GM19238 (cell line): ENCODE measurements at regions not wholly inside any gene's neighbourhood (a gene's known extent, or its start where the extent isn't known, plus 50 kb on each side); places are given as distances from the start of the nearest gene placed in this dataset.

ENCODE experiments used
- DNase-seq: peaks from one replicate; pipeline ENCODE4 v3.0.0; 2011; ENCODE audit warnings: low spot score; ENCODE audit not compliant: insufficient read length

DNA sequence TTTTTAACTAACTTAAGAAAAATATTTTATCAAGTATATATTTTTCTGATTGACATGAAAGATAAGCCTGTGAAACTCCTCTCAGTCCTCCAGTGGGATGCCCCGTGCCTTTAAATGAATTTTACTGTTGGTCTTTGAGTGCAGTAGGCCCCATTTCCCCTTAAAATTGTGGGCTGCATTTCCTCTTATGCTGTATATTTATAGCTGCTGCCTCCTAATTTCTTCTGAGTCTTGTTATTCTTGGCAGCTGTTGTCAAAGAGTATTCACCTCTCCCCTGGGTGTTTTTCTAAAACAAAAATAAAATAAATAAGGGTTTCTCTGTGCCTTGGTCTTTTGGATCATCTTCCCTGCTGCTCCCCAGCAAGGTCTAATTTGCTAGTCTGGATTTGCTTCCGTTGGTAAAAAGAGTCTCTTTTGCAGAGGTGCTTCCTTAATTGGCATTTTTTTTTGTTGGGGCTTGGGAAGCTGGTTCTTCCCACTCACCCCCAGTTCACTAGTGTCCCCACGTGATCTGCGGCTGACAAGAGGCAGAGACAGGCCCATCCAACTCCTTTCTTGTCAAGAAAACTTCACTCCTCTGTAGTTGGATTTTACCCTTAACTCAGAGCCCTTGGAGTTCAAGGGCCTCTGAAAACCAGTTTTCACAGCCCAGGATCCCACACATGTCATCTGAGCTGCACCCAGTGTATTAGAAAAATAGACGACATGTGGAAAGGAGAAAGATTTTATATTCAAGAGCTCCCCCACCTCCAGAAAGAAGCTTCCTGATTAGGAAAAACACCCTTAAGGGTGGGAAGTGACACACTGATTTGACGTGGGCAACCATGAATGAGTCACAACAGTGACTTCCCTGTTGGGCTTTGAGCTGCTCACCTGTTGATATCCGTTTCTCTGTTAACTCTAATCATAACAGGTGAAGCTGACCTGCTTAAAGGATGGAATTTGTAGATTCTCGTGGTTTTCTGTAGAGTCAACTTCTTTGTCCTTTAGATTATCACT lies 431.5 kb downstream of the DCDC2C start:
- DNase-seq, result no peak

DNA sequence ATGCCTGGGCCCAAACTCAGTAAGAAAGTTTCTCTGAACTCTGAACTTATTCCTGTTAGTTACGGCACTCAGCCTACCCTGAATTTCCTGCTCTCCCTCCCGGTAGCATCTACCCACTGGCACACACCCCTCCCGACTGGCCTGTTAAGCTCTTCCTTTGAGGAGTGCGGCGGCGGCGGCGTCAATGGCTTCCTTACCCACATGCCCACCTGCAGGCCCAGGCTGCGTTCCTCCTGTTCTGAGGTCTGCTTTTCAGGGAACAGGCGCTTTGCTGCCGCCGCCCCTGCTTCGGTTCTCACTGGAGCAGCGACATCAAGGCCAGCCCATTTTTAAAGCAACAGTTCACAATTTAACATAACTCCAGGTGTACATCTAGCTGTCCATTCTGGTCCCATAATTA lies 432.4 kb downstream of the DCDC2C start:
- no peak for DNase-seq

DNA sequence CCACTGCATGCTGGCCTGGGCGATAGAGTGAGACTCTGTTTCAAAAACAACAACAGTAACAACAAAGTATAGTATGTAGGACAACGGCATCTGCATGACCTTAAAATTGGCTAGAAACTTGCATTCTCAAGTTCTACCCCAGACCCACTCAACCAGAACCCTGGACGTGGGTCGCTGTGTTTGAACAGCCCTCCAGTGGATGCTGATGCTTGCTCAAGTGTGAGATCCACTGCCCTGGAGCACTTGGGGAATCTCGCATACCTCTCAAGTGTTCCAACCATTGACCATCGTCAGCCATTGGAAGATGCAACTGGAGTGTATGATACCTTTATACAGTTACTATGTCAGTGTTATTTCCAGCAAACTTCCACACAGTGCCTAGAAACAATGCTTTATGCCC lies 435.9 kb downstream of the DCDC2C start:
- no peak for DNase-seq

DNA sequence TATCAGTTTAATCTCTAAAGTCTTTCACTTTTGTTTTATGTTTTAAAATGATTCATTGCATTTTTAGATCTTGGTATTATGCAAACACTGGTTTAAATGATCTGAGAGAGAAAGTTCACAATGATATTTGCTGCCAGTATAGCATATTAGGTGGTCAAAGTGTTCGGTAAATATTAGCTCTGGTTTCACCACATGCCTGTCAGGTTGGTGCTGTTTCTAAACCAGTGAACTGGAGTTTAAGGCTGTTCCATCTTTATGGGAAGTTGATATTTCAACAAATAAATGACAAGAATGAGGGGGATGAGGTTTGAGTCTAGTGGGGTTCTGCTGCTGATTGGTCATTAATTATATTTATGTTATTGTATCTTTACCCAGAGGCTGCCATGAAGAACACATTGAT lies 436.4 kb downstream of the DCDC2C start:
- no peak for DNase-seq

DNA sequence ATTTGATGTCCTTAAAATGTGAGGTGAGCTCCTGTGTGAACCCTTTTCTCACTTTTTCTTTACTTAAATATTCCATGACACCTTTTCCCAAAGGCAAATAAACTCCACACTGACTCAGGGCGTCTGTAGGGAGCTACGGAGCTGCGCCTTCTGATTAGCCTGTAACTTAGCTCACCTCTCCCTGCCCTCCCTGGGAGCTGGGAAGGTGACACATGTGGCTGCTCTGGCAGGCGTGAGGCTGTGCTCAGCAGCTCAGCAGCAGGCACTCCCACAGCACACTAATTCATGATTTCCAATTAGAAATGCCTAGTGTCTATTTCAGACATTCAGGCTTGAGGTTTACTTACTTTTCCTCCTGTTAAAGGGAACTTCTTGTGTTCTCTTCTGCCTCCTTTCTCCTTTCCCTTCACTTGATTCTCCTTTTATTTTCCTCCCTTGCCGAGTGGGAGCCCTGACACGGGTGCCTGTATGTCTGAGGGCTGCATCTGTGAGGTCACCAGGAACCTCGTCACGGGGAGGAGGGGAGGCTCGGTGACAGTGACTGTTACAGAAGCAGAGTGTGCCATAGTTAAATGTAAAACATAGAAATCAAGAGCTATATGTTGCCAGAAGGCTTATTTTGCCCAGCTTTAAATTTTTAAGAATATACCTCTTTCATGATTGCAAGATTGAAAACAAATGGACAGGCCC lies 437.1 kb downstream of the DCDC2C start:
- no peak for DNase-seq

DNA sequence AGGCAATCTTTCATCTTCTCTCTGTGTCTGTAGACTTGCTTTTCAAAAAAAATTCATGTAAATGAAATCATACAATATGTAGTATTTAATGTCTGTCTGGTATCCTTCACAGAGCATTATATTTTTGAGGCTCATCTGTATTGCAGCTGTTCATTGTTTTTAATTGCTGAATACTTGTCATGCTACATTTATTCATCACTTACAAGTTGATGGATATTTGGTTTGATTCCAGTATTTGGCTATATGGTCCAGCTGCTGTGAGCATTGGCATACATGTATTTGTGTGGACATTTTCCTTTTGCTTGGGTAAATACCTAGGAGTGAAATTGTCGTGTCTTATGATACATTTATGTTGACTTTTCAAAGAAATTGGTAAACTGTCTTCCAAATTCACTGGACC lies 441.4 kb downstream of the DCDC2C start:
- DNase-seq, result no peak

DNA sequence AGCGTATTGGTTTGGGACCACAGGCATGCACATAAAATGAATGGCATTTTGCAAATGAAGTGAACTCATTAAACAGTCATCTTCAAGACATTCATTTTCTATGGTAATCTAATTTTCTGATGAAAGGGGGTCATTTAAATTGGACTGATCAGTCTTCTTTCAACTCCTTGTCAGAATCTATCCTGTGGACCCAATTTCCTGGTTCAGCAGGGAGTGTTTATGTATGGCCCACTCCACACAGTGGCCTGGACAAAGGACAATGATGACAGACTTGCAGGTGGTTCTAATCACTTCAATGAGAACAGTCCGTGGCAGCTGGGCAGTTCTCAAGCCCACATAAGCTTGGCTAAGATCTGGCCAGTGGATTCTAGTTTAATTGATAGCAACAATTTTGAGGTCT lies 448.1 kb downstream of the DCDC2C start:
- DNase-seq, result no peak

DNA sequence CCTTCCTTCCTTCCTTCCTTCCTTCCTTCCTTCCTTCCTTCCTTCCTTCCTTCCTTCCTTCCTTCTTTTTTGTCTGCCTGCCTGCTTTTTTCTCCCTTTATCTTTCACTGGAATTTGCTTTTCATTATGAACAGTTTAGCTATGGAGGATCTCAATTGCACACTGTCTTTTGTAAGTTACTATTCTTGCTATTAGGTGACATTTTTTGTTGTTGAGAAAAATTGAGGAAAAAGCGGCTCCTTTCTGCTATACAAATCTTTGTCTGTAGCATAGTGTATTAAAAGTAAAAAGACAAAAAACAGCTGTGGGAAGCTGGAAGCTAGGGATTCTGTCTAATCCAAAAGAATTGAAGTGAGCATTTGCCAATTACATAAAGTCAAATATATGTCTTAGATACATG lies 448.7 kb downstream of the DCDC2C start:
- DNase-seq, result no peak

DNA sequence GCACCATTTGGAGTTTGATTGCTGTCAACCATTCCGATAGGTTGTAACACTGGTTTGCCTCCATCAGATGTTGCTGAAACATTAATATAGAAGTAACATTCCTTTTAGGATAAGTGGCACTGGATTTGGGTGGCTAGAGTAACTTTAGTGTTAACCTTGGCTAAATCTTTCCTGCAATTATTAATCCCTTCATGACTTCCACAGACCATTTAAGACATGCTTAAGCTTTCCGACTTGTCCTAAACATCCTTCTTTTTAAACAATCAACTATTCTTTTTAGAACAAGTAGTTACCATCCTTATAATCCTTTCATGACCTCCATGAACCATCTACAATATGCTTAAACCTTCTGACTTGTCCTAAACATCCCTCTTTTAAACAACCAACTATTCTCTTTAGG lies 465.5 kb downstream of the DCDC2C start:
- DNase-seq, result no peak

DNA sequence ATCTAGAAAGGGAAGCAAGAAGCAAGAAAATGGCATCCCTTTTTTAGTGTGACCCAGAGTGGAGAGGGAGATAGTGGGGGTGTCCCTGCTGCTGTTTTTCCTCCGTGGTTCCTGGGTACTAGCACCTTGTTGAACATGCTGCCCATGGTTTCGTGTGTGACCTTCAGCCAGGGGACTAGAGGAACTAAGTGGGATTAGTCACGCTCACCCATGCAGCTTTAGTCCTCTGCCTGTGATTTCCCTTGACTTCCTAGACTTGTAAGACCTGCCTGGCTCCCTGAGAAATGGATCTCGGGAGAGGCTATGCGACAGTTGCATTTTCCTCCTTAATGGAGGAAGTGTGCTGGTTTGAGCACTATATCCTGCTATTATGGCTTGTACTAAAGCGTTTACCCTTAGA lies 471.4 kb downstream of the DCDC2C start:
- no peak for DNase-seq

DNA sequence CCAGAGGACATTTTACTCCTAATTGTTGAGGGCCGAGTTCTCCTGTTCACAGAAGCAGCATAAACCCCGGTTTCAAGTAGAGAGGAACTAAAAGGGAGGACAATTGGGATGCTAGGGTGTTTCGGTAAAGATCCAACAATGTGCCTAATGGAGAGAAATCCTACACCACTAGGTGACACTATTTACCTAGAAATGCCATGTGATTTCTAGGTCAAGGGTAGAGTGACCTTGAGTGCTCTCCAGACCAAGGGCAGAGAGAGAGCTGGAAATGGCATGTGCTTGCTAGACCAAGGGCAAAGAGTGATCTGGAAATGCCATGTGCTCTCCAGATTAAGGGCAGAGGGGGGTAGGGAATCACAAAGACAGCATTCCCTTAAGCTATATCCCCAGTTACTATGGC lies 472.0 kb downstream of the DCDC2C start:
- DNase-seq, result no peak

DNA sequence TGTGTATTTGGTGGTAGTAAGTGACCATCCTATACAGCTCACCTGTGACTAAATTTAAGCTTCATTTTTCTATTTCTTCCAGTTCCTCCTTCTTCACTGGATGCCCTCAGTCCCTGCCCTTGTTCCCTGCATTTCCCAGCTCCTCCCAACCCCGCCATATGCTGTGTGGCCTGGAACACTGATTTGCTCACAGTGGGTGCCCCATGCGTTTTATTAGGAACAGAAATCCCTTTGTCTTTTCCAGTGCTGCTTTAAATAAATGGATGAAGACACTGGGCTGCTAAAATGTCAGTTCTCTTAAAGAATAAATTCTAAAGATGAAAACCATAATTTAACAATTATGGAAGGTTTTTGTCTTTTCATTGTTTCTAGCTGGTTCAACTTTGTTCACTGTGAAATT lies 477.3 kb downstream of the DCDC2C start:
- no peak for DNase-seq

DNA sequence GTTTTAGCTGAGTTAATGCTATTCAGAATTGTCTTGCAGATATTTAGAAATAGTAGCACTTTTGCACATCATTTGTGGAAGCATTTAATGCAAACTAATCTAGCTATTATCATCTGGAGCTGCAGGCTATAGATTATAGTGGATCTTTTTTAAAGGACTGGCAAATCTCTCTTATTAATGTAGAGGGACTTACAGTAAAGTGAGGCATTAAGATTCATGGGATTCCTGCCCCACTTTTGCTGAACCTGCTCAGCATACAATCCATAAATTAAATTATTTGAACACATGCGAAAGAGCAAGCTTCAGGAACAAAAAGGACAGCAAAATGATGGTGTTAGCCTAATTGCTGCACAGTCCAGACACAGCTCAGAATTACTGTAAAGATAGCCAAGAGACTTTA lies 477.7 kb downstream of the DCDC2C start:
- no peak for DNase-seq

DNA sequence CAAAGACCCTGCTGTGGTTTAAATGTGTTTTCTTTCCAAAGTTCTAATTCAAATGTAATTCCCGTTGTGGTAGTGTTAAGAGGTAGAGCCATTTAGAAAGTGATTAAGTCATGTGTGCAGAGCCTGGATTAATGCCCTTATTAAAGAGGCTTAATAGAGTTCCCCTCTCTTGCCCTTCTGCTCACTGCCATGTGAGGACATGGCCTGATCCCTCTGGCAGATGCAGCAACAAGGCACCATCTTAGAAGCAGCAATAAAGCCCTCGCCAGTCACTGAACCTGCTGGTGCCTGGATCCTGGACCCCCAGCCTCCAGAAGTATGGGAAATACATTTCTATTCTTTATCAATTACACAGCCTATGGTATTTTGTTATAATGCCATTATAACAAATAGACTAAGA lies 485.2 kb downstream of the DCDC2C start:
- DNase-seq, result no peak

DNA sequence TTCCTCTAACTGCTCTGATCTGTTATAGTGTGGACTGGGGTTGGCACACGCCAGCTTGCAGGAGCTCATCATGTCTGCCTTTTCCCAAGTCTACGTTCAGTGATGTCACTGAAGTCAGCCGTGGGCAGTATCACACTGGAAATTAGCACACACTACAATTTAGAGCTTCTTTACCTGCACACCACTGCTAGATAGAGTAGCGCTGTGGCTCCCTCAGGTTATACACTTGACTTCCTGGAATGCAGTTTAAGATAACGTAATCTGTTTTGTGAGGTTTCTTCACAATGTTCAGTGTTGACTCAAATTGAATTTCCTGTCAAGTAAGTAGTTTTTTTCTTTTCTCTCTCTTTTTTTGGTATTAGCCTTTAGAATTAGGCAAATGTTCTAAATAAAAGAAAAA lies 487.2 kb downstream of the DCDC2C start:
- DNase-seq, result no peak

DNA sequence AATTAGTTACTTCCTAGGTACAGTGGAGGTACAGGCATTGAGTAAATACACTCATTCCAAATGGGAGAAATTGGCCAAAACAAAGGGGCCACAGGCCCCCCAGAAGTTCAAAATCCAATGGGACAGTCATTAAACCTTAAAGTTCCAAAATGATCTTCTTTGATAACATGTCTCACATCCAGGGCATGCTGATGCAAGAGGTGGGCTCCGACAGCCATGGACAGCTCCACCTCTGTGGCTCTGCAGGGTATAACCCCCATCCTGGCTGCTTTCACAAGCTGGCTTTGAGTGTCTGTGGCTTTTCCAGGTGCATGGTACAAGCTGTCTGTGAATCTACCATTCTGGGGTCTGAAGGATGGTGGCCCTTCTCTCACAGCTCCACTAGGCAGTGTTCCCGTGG lies 488.7 kb downstream of the DCDC2C start:
- no peak for DNase-seq

DNA sequence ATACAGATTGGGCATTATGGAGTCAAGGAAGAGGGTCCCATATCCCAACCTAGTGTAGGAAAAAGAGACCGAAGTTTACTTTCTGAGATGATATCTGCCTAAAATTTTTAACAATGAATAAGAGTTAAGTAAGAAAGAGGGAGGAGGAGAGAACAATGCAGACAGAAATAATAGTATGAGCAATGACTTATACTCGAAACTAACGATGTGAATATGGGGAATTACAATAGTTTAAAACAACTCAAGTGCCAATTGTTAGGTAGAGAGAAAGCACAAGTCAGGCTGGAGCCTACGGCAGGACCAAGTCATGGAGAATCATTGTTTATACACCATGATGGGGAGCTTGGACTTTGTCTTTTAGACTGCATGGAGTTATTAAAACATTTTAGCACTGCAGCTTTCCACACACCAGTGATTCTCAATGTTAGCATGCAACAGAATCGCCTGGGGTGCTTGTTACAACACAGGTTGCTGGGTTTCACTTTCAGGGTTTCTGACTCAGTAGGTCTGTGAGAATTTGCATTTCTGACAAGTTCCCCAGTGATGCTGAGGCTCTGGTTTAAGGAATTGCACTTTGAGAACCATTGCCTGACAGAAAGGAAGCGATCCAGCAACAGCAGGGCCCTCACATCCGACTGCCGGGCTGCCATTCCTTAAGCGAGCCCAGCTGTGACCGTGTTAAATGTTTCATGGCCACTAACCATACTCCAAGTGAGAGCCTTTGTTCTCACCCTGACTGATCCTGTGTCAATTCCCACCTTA lies 511.2 kb downstream of the DCDC2C start:
- no peak for DNase-seq

DNA sequence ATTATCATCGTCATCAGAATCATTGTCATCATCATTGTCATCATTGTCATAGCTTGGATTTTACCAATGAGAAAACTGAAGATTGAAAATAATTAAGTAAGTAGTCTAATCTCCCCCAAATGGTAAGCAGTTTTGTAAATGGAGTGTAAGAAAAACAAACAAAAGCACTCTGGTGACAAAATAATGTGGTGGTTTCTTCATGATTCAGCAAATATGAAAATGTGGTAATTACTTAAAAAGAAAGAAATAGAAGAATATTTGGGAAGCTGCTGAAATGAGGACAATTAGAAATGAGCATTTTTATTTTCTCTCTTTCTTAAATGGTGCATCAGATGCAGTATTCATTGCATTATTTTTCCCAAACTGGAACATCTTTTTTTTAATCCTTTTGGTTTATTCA lies 514.4 kb downstream of the DCDC2C start:
- no peak for DNase-seq

DNA sequence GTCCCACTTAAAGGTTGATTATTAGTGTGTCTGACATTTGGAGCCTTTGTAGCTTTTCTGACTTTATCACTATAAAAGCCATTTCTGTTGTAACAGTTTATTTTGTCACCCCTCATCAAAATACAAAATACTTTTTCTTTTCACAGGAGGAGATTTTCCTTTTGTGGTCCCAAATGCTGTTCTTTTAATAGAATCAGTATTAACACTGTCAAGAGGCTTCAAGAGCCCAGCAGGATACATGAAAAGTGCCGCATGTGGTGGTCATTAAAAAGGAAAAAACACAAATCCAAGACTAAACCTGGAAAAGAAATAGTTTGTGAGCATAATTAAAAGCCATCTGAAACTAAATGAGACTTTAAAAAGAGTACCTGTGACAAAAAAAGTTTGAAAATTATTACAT lies 515.7 kb downstream of the DCDC2C start:
- DNase-seq, result no peak

DNA sequence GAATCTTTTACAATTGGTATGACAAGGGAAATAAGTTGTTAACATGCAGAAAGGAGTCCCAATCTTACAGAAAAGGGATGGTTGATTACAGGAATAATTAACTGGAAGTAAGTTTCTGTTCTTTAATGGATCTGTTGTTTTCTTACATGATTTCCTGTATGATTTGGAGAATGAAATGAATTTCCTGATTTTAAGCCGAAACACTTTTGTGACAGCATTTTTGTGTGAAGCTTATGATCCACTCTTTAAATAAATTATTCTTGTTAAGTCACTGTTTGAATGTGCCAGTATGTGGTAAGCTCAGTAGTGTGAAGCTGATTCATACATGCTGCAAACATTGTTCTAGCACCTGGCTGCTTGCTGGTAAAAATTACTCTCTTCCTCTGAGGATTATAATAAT lies 516.2 kb downstream of the DCDC2C start:
- DNase-seq, result no peak

DNA sequence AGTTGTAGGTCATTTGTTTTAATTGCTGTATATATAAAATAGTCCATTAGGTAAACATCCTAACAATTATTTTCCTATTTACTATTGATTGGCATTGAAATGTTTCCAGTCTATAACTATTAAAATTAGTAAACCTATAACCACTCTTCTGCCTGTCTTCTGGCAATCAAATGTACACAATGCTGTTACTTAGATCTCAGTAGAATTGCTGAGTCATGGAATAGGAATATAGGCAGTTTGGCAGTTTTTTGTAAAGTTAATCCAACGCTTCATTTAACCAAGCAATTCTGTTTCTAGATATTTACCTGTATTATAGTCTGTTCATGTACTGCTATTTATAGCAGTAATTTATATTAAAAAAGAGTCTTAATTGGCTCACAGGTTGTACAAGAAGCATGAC lies 518.1 kb downstream of the DCDC2C start:
- no peak for DNase-seq

DNA sequence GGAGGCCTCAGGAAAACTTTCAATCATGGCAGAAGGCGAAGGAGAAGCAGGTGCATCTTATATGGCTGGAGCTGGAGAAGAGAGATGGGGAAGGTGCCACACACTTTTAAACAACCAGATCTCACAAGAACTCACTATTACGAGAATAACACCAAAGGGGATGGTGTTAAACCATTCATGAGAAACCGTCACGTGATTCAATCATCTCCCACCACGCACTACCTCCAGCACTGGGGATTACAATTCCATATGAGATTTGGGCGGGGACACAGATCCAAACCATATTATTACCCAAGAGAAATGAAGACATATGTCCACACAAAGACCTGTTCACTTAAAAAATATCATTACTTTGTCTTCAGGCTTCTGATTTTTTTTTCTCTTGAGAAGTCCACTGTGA lies 518.5 kb downstream of the DCDC2C start:
- no peak for DNase-seq
